ENCODE measurements at regions not wholly inside any gene's neighbourhood (a gene's known extent, or its start where the extent isn't known, plus 50 kb on each side); places are given as distances from the start of the nearest gene placed in this dataset.

- TF ChIP-seq REST (IDR thresholded peaks at IDR 0.05; ENCODE audit: unreplicated experiment) (no peak), ETS1 (IDR thresholded peaks at IDR 0.05) (no peak)
- H3K4me3 ChIP-seq, result no peak overlapping the region
- DNase-seq (ENCODE audit: low spot score) (no peak), ATAC-seq (no peak; the same call in 2 of the 3 replicates)
- H3K27ac Mint-ChIP-seq, result no peak overlapping the region
- H4K20me1 ChIP-seq (replicated peaks; ENCODE audit: insufficient read depth), result no peaks in the 10 kb centered on the region
- H3K4me1 Mint-ChIP-seq, result peaks cover 16% of the 10 kb centered on the region
- H3K27ac ChIP-seq (ENCODE audit: low read depth), result no peak overlapping the region
- no peaks in the 10 kb centered on the region for H3K9me3 Mint-ChIP-seq
- H3K9me2 ChIP-seq (ENCODE audit: insufficient read depth), result 0 out of 2 replicates have a peak, but pooled peaks cover 10% of the 10 kb centered on the region
- H3F3A ChIP-seq (replicated peaks; ENCODE audit: low read depth), result no peaks in the 10 kb centered on the region
- no peak overlapping the region for H3K4me3 Mint-ChIP-seq
- peaks cover under 1% of the 10 kb centered on the region for H3K27me3 Mint-ChIP-seq (ENCODE audit: insufficient read depth, low read depth, poor library complexity)
- no peak overlapping the region for H3K4me2 ChIP-seq
- no peaks in the 10 kb centered on the region for H3K36me3 ChIP-seq (ENCODE audit: insufficient read depth)
- H3K36me3 Mint-ChIP-seq (ENCODE audit: low read depth), result no peaks in the 10 kb centered on the region
- H3K4me1 ChIP-seq (ENCODE audit: insufficient read depth), result no peaks in the 10 kb centered on the region; the same call in 1 of the 2 replicates
- no peaks in the 10 kb centered on the region for H3K27me3 ChIP-seq (ENCODE audit: insufficient read depth)
- H3K79me2 ChIP-seq (replicated peaks; ENCODE audit: insufficient read depth), result no peaks in the 10 kb centered on the region
- H2AFZ ChIP-seq, result peak overlapping the region; percentile 67; the same call in 1 of the 2 replicates
Observed at GRCh38 chr3:59519094-59519493, 469.3 kb upstream of the CFAP20DC start.

- H3K9me3 Mint-ChIP-seq, result no peaks in the 10 kb centered on the region
- H3K36me3 Mint-ChIP-seq (ENCODE audit: low read depth), result no peaks in the 10 kb centered on the region
- no peak overlapping the region for H3K27ac ChIP-seq (ENCODE audit: low read depth)
- H3K27me3 Mint-ChIP-seq (ENCODE audit: insufficient read depth, low read depth, poor library complexity), result no peaks in the 10 kb centered on the region
- peak overlapping the region; percentile 67; the same call in 1 of the 2 replicates for H2AFZ ChIP-seq
- ATAC-seq (no peak), DNase-seq (ENCODE audit: low spot score) (no peak)
- no peaks in the 10 kb centered on the region for H4K20me1 ChIP-seq (replicated peaks; ENCODE audit: insufficient read depth)
- no peak overlapping the region for H3K4me3 ChIP-seq
- H3K4me1 Mint-ChIP-seq, result peaks cover 16% of the 10 kb centered on the region
- H3K9me2 ChIP-seq (ENCODE audit: insufficient read depth), result 0 out of 2 replicates have a peak, but pooled peaks cover 10% of the 10 kb centered on the region
- no peaks in the 10 kb centered on the region for H3K36me3 ChIP-seq (ENCODE audit: insufficient read depth)
- no peak overlapping the region for H3K27ac Mint-ChIP-seq
- no peak overlapping the region for H3K4me2 ChIP-seq
- no peaks in the 10 kb centered on the region; the same call in 1 of the 2 replicates for H3K4me1 ChIP-seq (ENCODE audit: insufficient read depth)
- no peaks in the 10 kb centered on the region for H3K27me3 ChIP-seq (ENCODE audit: insufficient read depth)
- no peak overlapping the region for H3K4me3 Mint-ChIP-seq
- H3K79me2 ChIP-seq (replicated peaks; ENCODE audit: insufficient read depth), result no peaks in the 10 kb centered on the region
- no peaks in the 10 kb centered on the region for H3F3A ChIP-seq (replicated peaks; ENCODE audit: low read depth)
- TF ChIP-seq EZH2phosphoT487 (IDR thresholded peaks at IDR 0.05; ENCODE audit: unreplicated experiment) (no peak), CTCF (conservative IDR thresholded peaks at IDR 0.05; ENCODE audit: low read depth in 2 of 2) (no peak), ZNF462 (CRISPR knock-in tag; IDR thresholded peaks at IDR 0.05) (no peak), ZNF331 (CRISPR knock-in tag; IDR thresholded peaks at IDR 0.05; ENCODE audit: low read depth) (no peak), ZNF114 (CRISPR knock-in tag; IDR thresholded peaks at IDR 0.05) (no peak)
Observed at GRCh38 chr3:59518283-59519055, 468.6 kb upstream of the CFAP20DC start.
